ENCODE measurements at regions not wholly inside any gene's neighbourhood (a gene's known extent, or its start where the extent isn't known, plus 50 kb on each side); places are given as distances from the start of the nearest gene placed in this dataset.

- TF ChIP-seq CTCF (conservative IDR thresholded peaks at IDR 0.05 in 1 of 2, IDR thresholded peaks at IDR 0.05 in 1 of 2; ENCODE audit: extremely low read depth in 1 of 2, insufficient read depth in 1 of 2, low read depth in 1 of 2, low read length in 2 of 2): no peak
- TF ChIP-seq EZH2 (IDR thresholded peaks at IDR 0.05; ENCODE audit: borderline replicate concordance, low read length): no peak
These were observed 139.3 kb upstream of the FRMPD4 start for GRCh38 chrX:11998944-11999343.

Measured in mammary epithelial cell (primary cell).